Vagina (tissue), 2 donors: ENCODE measurements at regions not wholly inside any gene's neighbourhood (a gene's known extent, or its start where the extent isn't known, plus 50 kb on each side); places are given as distances from the start of the nearest gene placed in this dataset.

ENCODE experiments used
- POLR2A ChIP-seq, 2 donors: fragments of 450-650 bp; IDR thresholded peaks; one replicate each; pipeline ENCODE4 v1.6.1; 2017; ENCODE audit warnings: antibody characterized with exemption in 2 of 2, mild to moderate bottlenecking in 2 of 2, moderate library complexity in 2 of 2
- TF ChIP-seq, protein P1 (sequence below), 3 experiments: fragments of 450-650 bp in 2 of 3; fragments of 200-600 bp in 1 of 3; sonication (generic) in 1 of 3; IDR thresholded peaks; one replicate each; pipeline ENCODE4 v1.5.1; 2017 to 2019; ENCODE audit warnings: antibody characterized with exemption in 3 of 3, mild to moderate bottlenecking in 2 of 3, moderate library complexity in 2 of 3

DNA sequence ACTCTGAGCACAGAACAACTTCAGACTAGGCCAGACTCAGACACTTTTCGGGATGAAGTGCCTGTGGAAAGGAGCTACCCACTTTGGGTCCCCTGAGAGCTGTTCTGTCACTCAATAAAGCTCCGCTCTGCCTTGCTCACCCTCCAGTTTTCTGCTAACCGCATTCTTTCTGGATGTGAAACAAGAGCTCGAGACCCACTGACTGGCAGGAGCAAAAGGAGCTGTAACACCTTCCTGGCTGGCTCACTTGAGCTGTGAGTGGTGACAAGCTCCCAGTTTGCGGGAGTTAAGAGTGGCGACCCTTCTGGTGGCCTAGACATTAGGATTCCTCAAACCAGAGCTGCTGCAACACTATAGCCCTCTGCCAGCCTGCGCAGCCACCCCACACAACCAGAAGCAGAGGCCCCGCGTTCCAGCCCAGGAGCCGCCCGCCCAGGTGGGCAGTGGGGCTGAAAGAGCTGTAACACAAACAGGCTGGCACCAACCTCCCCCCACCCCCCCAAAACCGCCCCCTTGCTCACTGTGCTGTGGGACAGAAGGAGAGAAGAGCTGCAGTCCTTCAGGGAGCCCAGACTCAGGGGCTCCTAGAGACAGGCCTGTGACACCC, 1178.1 kb upstream of the GBE1 start:
- TF ChIP-seq, protein P1, sequence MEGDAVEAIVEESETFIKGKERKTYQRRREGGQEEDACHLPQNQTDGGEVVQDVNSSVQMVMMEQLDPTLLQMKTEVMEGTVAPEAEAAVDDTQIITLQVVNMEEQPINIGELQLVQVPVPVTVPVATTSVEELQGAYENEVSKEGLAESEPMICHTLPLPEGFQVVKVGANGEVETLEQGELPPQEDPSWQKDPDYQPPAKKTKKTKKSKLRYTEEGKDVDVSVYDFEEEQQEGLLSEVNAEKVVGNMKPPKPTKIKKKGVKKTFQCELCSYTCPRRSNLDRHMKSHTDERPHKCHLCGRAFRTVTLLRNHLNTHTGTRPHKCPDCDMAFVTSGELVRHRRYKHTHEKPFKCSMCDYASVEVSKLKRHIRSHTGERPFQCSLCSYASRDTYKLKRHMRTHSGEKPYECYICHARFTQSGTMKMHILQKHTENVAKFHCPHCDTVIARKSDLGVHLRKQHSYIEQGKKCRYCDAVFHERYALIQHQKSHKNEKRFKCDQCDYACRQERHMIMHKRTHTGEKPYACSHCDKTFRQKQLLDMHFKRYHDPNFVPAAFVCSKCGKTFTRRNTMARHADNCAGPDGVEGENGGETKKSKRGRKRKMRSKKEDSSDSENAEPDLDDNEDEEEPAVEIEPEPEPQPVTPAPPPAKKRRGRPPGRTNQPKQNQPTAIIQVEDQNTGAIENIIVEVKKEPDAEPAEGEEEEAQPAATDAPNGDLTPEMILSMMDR (IDR thresholded peaks at IDR 0.05): no peak
- TF ChIP-seq POLR2A (IDR thresholded peaks at IDR 0.05): no peak
